ENCODE measurements at regions not wholly inside any gene's neighbourhood (a gene's known extent, or its start where the extent isn't known, plus 50 kb on each side); places are given as distances from the start of the nearest gene placed in this dataset.

GRCh38 chr1:199167460-199167859, 528.6 kb downstream of the PTPRC start:
- TF ChIP-seq CTCF (IDR thresholded peaks at IDR 0.05): no peak
- no peak for TF ChIP-seq POLR2A (IDR thresholded peaks at IDR 0.05)

Data from Peyer's patch (tissue), 4 donors.